ENCODE measurements at regions not wholly inside any gene's neighbourhood (a gene's known extent, or its start where the extent isn't known, plus 50 kb on each side); places are given as distances from the start of the nearest gene placed in this dataset.
"Not testable (repeated sequence)": the region's sequence is repeated elsewhere in the genome, so short reads cannot be mapped to it uniquely, and the experiment has no call there.

DNA sequence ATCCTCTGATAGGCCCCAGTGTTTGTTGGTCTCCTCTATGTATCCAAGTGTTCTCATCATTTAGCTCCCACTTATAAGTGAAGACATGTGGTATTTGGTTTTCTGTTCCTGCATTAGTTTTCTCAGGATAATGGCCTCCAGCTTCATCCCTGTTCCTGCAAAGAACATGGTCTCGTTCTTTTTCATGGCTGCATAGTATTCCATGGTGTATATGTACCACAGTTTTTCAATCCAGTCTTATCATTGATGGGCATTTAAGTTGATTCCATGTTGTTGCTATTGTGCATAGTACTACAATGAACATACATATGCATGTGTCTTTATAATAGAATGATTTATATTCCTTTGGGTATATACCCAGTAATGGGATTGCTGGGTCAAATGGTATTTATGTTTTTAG is 406.9 kb downstream of the UTRN start:
- H3K4me1 ChIP-seq (ENCODE audit: control insufficient read depth in 1 of 2, insufficient read depth in 2 of 2, low read length in 2 of 2): not testable (repeated sequence)

DNA sequence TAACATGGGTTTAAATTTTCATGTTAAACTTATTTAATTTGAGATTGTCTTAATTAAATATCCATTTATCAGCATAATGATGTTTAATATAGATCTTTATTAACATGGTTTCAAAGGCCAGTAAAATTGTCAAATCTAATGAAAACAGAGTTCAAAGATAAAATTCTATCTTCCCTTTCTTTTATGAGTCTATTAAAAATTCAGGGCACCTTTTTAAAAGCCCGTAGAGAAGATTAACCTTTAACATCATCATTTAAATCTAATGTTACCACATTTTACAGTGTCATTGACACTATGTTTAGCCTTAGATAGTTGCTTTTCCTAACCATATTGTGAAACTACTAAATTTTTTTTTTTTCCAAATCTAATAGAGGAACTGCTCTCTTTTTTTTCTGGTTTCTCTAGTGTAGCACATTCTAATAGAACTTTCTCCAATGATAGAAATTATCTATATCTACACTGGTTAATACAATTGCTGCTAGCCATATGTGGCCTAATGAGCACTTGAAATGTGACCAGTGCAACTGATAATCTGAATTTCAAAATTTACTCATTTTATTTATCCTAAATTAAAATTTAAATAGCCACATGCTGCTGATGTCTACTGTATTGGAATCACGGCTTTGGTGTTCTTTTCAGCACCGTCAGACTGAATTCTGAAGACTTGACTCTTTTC is 410.9 kb downstream of the UTRN start:
- no peaks in the 10 kb centered on the region for H3K36me3 ChIP-seq (ENCODE audit: control insufficient read depth in 1 of 2, insufficient read depth in 2 of 2, low read length in 2 of 2)
- H3K4me3 ChIP-seq (ENCODE audit: low read depth in 1 of 2, low read length in 2 of 2): no peak overlapping the region
- peaks cover 0 to 5% of the 10 kb centered on the region in 2 donors for H3K9me3 ChIP-seq (ENCODE audit: control insufficient read depth in 1 of 2, low read length in 2 of 2)
- H3K4me1 ChIP-seq (ENCODE audit: control insufficient read depth in 1 of 2, insufficient read depth in 2 of 2, low read length in 2 of 2): peaks cover 3 to 12% of the 10 kb centered on the region in 2 donors
- no peaks in the 10 kb centered on the region for H3K27me3 ChIP-seq (ENCODE audit: low read depth, low read length)
- no peak overlapping the region for H3K27ac ChIP-seq (ENCODE audit: low read length)

More for the DNA sequence above, 406.9 kb downstream of the UTRN start:
- H3K4me3 ChIP-seq (ENCODE audit: low read depth in 1 of 2, low read length in 2 of 2); H3K36me3 ChIP-seq (ENCODE audit: control insufficient read depth in 1 of 2, insufficient read depth in 2 of 2, low read length in 2 of 2); H3K27me3 ChIP-seq (ENCODE audit: low read depth, low read length); H3K27ac ChIP-seq (ENCODE audit: low read length): not testable (repeated sequence)
- H3K9me3 ChIP-seq (ENCODE audit: control insufficient read depth in 1 of 2, low read length in 2 of 2): peaks cover 7 to 11% of the 10 kb centered on the region in 2 donors

DNA sequence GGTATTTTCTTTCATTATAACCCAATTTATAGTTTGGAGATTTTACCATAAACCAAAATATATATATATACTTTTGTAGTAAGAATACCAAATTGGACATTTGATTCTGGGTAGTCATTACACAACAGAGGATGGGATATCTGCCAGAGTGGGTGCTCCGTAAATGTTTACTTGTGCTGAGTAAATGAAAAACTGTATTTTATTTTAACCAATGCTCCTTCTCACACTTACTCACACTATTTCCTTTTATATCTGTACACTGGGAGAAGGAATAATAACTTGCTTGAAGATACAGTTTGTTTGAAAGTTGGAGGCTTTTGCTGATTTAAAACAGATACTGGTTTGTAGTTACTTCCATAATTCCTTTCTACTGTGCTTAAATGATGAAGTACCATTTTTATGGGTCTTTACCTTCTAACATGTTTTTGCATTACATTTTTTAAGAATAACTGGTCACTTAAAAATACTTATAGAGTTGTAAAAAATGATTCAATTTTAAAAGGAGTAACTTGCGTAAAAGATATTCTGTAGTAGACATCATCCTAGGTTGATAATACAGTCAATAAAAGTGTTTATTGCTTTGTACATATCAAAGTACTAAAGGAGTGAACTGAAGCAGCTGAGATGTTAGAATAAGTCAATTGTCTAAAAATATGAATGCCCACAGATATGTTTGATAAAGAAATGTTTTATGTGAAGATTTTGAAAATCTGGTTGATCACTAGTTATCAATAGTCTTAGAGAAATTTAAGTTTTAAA is 411.7 kb downstream of the UTRN start:
- H3K27ac ChIP-seq (ENCODE audit: low read length): no peak overlapping the region

DNA sequence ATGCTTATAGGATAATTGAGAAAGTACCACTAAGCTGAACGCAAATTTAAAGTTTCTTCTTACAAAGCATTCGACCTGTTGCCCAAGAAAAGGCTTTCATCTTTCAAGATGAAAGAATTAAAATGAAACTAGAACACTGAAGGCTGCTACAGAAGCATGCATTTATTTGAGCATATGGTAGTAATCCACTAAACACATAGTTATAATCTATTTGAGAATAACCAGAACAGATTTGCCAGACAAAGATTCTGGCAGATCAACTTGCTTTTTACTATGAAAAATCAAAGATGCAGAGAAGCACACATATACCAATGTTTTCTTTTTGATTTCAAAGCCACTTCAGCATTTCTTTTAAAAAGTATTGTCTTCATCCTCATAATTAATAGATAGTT is 412.2 kb downstream of the UTRN start:
- peaks cover 0 to 3% of the 10 kb centered on the region in 2 donors for H3K36me3 ChIP-seq (ENCODE audit: control insufficient read depth in 1 of 2, insufficient read depth in 2 of 2, low read length in 2 of 2)
- no peaks in the 10 kb centered on the region for H3K27me3 ChIP-seq (ENCODE audit: low read depth, low read length)
- H3K4me1 ChIP-seq (ENCODE audit: control insufficient read depth in 1 of 2, insufficient read depth in 2 of 2, low read length in 2 of 2): peaks cover 3 to 12% of the 10 kb centered on the region in 2 donors
- peaks cover 0 to 2% of the 10 kb centered on the region in 2 donors for H3K9me3 ChIP-seq (ENCODE audit: control insufficient read depth in 1 of 2, low read length in 2 of 2)
- H3K27ac ChIP-seq (ENCODE audit: low read length): no peak overlapping the region
- peak overlapping the region in 1 of 2 donors; percentile 8 for H3K4me3 ChIP-seq (ENCODE audit: low read depth in 1 of 2, low read length in 2 of 2)

More for the DNA sequence above, 411.7 kb downstream of the UTRN start:
- peaks cover 3 to 12% of the 10 kb centered on the region in 2 donors for H3K4me1 ChIP-seq (ENCODE audit: control insufficient read depth in 1 of 2, insufficient read depth in 2 of 2, low read length in 2 of 2)
- no peaks in the 10 kb centered on the region for H3K27me3 ChIP-seq (ENCODE audit: low read depth, low read length)
- H3K36me3 ChIP-seq (ENCODE audit: control insufficient read depth in 1 of 2, insufficient read depth in 2 of 2, low read length in 2 of 2): peaks cover 0 to 3% of the 10 kb centered on the region in 2 donors
- peaks cover 0 to 5% of the 10 kb centered on the region in 2 donors for H3K9me3 ChIP-seq (ENCODE audit: control insufficient read depth in 1 of 2, low read length in 2 of 2)
- H3K4me3 ChIP-seq (ENCODE audit: low read depth in 1 of 2, low read length in 2 of 2): peak overlapping the region in 1 of 2 donors; percentile 8

DNA sequence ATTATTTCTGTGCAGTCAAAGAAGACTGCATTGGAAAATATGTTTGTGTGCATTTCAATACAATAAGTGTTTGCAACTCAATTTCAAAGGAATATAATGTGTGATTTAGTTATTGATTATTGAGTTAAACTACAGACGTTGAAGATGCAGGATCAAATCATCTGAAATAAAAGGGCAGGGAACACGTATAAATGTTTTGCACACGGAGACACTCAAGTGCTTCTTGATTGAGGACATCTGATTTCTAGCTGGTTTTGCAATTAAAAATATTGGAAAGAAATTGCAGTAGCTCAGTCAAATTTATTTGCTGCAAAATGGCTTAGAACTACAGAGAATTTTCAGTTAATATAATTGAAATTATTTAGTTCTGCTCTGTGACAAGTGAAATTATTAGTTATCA is 412.7 kb downstream of the UTRN start:
- Histone ChIP-seq H3K4me1 (ENCODE audit: control insufficient read depth in 1 of 2, insufficient read depth in 2 of 2, low read length in 2 of 2) (peaks cover 3 to 12% of the 10 kb centered on the region in 2 donors), H3K27ac (ENCODE audit: low read length) (no peak overlapping the region), H3K4me3 (ENCODE audit: low read depth in 1 of 2, low read length in 2 of 2) (no peak overlapping the region), H3K27me3 (ENCODE audit: low read depth, low read length) (no peaks in the 10 kb centered on the region), H3K36me3 (ENCODE audit: control insufficient read depth in 1 of 2, insufficient read depth in 2 of 2, low read length in 2 of 2) (peaks cover 0 to 3% of the 10 kb centered on the region in 2 donors), H3K9me3 (ENCODE audit: control insufficient read depth in 1 of 2, low read length in 2 of 2) (no peaks in the 10 kb centered on the region)

DNA sequence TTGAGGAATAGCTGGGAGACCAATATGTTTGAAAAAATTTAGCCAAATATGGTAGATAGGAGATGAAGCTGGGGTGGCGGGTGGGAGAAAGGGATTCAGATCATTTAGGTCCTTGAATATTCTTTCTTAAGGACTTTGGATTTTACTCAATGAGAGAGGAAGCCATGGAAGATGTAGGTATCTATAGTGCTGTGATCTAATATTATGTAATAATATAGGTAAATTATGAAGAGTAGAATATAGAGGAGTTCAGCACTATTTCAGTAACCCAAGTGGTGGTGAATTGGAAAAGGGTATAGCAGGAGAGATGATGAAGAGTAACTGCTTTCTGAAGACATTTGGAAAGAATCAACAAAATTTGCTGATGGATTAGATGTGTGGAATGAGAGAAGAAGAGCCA is 417.6 kb downstream of the UTRN start:
- no peak overlapping the region for H3K27ac ChIP-seq (ENCODE audit: low read length)
- no peak overlapping the region for H3K4me3 ChIP-seq (ENCODE audit: low read depth in 1 of 2, low read length in 2 of 2)
- H3K9me3 ChIP-seq (ENCODE audit: control insufficient read depth in 1 of 2, low read length in 2 of 2): no peaks in the 10 kb centered on the region
- peaks cover 0 to 3% of the 10 kb centered on the region in 2 donors for H3K36me3 ChIP-seq (ENCODE audit: control insufficient read depth in 1 of 2, insufficient read depth in 2 of 2, low read length in 2 of 2)
- H3K27me3 ChIP-seq (ENCODE audit: low read depth, low read length): no peaks in the 10 kb centered on the region
- no peaks in the 10 kb centered on the region for H3K4me1 ChIP-seq (ENCODE audit: control insufficient read depth in 1 of 2, insufficient read depth in 2 of 2, low read length in 2 of 2)

DNA sequence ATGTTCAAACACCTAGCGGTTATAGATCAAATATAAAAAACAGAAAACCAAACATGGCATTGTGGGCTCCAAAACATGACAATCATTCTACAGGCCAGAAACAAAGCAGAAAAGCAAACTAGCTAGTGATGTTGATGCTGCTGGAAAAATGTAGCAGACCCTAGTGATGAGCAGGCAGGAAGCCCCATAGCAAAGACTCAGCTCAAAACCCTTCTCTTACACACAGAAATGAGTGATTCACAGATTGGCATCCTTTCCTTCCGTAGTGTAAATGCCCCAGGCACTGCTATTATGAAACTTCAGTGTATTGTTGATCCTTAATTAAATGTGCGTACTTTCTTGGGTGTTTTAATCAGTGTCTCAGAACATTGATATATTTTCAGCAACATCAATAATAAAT is 425.1 kb downstream of the UTRN start:
- Histone ChIP-seq H3K27ac (ENCODE audit: low read length) (no peak overlapping the region), H3K36me3 (ENCODE audit: control insufficient read depth in 1 of 2, insufficient read depth in 2 of 2, low read length in 2 of 2) (no peaks in the 10 kb centered on the region), H3K9me3 (ENCODE audit: control insufficient read depth in 1 of 2, low read length in 2 of 2) (no peaks in the 10 kb centered on the region), H3K27me3 (ENCODE audit: low read depth, low read length) (no peaks in the 10 kb centered on the region), H3K4me1 (ENCODE audit: control insufficient read depth in 1 of 2, insufficient read depth in 2 of 2, low read length in 2 of 2) (no peaks in the 10 kb centered on the region), H3K4me3 (ENCODE audit: low read depth in 1 of 2, low read length in 2 of 2) (no peak overlapping the region)

DNA sequence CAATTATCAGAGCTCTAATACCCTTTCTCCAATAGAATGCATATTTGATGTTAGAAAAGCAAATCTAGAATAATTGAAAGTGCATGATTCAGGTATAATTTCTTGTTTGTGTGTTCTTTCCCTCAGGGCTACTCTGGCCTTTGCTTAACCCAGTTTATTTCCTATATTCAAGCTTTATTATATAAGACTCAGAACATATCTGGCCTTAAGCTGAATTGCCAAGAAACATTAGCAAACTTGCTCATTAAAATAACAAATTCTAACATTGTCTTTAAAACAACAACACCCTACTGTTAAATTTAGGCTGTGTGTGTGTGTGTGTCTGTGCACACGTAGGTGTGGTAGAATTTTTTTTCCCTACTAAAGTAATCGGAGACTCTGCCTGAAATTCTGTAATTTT is 426.5 kb downstream of the UTRN start:
- Histone ChIP-seq H3K9me3 (ENCODE audit: control insufficient read depth in 1 of 2, low read length in 2 of 2) (no peaks in the 10 kb centered on the region), H3K4me1 (ENCODE audit: control insufficient read depth in 1 of 2, insufficient read depth in 2 of 2, low read length in 2 of 2) (no peaks in the 10 kb centered on the region), H3K27ac (ENCODE audit: low read length) (no peak overlapping the region), H3K4me3 (ENCODE audit: low read depth in 1 of 2, low read length in 2 of 2) (no peak overlapping the region), H3K36me3 (ENCODE audit: control insufficient read depth in 1 of 2, insufficient read depth in 2 of 2, low read length in 2 of 2) (no peaks in the 10 kb centered on the region), H3K27me3 (ENCODE audit: low read depth, low read length) (no peaks in the 10 kb centered on the region)

DNA sequence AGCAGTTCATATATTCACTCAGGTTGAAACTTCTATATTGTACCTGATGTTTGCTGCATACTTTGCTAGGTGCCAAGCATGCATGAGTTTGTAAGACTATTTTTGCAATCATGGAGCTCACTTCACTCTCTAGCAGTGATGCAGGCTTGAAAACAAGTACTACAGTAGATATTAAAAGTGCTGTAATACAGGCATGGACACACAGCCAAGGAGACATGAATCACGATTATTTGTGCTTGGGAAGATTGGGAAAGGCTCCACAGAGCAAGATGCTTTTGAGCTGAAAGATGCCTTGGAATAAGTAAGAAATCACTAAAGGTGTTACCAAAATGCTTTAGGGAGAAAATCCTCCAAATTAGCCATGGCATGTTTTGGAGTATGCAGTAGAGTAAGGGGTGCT is 427.4 kb downstream of the UTRN start:
- Histone ChIP-seq H3K27me3 (ENCODE audit: low read depth, low read length) (no peaks in the 10 kb centered on the region), H3K4me3 (ENCODE audit: low read depth in 1 of 2, low read length in 2 of 2) (no peak overlapping the region), H3K4me1 (ENCODE audit: control insufficient read depth in 1 of 2, insufficient read depth in 2 of 2, low read length in 2 of 2) (no peaks in the 10 kb centered on the region), H3K36me3 (ENCODE audit: control insufficient read depth in 1 of 2, insufficient read depth in 2 of 2, low read length in 2 of 2) (no peaks in the 10 kb centered on the region), H3K9me3 (ENCODE audit: control insufficient read depth in 1 of 2, low read length in 2 of 2) (no peaks in the 10 kb centered on the region), H3K27ac (ENCODE audit: low read length) (no peak overlapping the region)

DNA sequence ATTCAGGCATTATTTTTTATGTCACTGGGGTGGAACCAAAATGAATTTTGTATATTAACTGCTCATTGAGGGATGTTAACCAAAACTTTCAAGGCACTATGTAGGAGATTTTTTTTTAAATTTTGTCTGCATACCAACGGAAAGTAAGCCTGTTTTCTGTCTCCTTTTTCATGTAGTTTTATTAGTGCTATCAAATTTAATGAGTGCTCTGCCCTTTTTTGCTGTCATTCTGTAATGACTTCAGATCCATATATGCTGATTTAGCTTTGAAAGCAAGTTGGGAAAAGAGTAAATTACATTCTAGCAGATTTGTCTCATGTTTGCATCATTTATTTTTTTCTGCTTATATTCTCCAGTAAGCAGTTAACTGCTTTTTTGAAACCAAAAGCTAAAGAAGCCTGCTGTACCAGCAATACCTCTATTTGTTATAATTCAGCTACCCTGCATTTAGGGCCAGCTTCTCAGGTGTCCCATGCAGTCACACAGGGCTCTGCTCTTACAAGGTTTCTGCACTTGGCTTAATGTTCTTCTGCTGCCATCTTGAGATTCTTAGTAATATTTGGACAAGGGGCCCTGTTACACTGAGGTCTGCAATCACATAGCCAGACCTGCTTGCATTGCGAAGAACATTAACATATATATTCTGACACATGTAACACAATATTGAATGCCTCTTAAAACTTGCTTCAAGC is 429.0 kb downstream of the UTRN start:
- Histone ChIP-seq H3K27me3 (ENCODE audit: low read depth, low read length) (no peaks in the 10 kb centered on the region), H3K36me3 (ENCODE audit: control insufficient read depth in 1 of 2, insufficient read depth in 2 of 2, low read length in 2 of 2) (no peaks in the 10 kb centered on the region)

DNA sequence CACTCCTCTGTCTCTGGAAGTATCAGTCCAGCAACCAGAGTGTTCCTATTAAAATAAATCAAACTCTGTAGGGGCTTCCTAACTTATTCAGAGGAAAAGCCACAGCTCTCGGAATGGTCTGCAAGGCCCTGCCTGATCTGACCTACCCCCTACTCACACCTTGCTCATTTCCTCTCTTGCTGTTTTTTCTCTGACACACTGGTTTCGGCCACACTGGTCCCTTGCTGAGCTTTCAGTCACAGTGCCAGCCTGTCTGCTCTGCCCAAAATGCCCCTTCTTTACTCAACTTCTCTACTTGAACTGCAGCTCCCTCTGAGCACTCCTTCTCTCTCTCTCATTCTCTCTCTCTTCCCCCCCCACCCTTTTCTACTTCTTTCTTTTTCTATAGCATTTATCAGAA is 430.2 kb downstream of the UTRN start:
- Histone ChIP-seq H3K9me3 (ENCODE audit: control insufficient read depth in 1 of 2, low read length in 2 of 2) (no peaks in the 10 kb centered on the region), H3K4me1 (ENCODE audit: control insufficient read depth in 1 of 2, insufficient read depth in 2 of 2, low read length in 2 of 2) (no peaks in the 10 kb centered on the region), H3K27ac (ENCODE audit: low read length) (no peak overlapping the region), H3K36me3 (ENCODE audit: control insufficient read depth in 1 of 2, insufficient read depth in 2 of 2, low read length in 2 of 2) (no peaks in the 10 kb centered on the region), H3K27me3 (ENCODE audit: low read depth, low read length) (no peaks in the 10 kb centered on the region), H3K4me3 (ENCODE audit: low read depth in 1 of 2, low read length in 2 of 2) (no peak overlapping the region)

More for the DNA sequence above, 429.0 kb downstream of the UTRN start:
- Histone ChIP-seq H3K4me3 (ENCODE audit: low read depth in 1 of 2, low read length in 2 of 2) (no peak overlapping the region), H3K9me3 (ENCODE audit: control insufficient read depth in 1 of 2, low read length in 2 of 2) (no peaks in the 10 kb centered on the region), H3K27ac (ENCODE audit: low read length) (no peak overlapping the region), H3K4me1 (ENCODE audit: control insufficient read depth in 1 of 2, insufficient read depth in 2 of 2, low read length in 2 of 2) (no peaks in the 10 kb centered on the region)

All from muscle layer of duodenum (tissue), 2 donors.